ENCODE measurements at regions not wholly inside any gene's neighbourhood (a gene's known extent, or its start where the extent isn't known, plus 50 kb on each side); places are given as distances from the start of the nearest gene placed in this dataset.

DNA sequence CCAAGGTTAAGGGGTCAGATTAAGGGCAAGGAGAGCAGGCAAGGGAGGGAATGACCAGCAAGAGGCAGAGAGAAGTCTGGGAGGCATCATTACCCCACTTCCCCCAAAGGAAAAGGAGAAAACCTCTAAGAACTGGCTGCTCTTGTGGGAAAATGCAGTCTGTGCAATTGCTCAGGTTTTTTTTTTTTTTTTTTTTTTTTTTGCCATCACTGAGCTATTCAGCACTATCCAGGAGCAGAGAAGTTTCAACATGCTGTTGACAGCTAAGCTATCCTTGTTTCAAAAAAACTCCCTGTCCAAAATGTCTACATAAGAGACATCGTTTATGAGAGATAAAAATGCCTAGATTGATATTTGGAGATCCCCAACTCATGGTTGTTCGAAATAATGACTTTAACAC lies 345.4 kb downstream of the TDRD15 start:
- Histone ChIP-seq H3K4me3 (no peak overlapping the region), H3K4me1 (peaks cover 0 to 9% (median 0%) of the 10 kb centered on the region in 4 donors), H3K36me3 (no peaks in the 10 kb centered on the region), H3K9me3 (no peaks in the 10 kb centered on the region), H3K27ac (no peak overlapping the region), H3K27me3 (no peaks in the 10 kb centered on the region)
- WGBS, 5 donors = 55 to 69% (median 67%) methylated on average over 2 of the region's 2 CpGs
- intact Hi-C loops (cut with DNase I; ENCODE audit: low total_unique reads) = no loop called here
- no peak for DNase-seq
- TF ChIP-seq EP300 (IDR thresholded peaks at IDR 0.05) = no peak
- no peak for TF ChIP-seq POLR2AphosphoS5 (IDR thresholded peaks at IDR 0.05)
- TF ChIP-seq, protein P1, sequence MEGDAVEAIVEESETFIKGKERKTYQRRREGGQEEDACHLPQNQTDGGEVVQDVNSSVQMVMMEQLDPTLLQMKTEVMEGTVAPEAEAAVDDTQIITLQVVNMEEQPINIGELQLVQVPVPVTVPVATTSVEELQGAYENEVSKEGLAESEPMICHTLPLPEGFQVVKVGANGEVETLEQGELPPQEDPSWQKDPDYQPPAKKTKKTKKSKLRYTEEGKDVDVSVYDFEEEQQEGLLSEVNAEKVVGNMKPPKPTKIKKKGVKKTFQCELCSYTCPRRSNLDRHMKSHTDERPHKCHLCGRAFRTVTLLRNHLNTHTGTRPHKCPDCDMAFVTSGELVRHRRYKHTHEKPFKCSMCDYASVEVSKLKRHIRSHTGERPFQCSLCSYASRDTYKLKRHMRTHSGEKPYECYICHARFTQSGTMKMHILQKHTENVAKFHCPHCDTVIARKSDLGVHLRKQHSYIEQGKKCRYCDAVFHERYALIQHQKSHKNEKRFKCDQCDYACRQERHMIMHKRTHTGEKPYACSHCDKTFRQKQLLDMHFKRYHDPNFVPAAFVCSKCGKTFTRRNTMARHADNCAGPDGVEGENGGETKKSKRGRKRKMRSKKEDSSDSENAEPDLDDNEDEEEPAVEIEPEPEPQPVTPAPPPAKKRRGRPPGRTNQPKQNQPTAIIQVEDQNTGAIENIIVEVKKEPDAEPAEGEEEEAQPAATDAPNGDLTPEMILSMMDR (IDR thresholded peaks at IDR 0.05) = no peak
- no peak for TF ChIP-seq POLR2A (IDR thresholded peaks at IDR 0.05)

DNA sequence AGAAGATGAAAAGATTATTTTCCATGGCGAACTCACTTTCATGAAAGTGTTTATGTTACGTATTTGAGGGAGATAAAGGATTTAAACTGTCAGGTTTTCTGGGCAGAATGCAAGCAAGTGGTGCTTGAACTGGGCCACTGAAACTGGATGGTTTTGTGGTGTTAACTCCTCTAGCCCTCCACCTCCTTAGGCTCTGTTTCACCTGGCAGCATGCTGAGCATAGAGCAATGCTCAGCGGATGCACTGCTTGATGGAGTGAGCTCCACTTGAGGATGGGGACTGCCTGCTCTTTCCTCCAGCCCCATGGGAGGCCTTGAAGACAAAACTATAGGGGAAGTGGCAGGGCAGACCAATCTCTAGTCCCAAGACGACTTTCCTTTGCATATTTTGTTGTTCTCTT lies 345.8 kb downstream of the TDRD15 start:
- TF ChIP-seq, protein P1 (IDR thresholded peaks at IDR 0.05) = no peak
- no peak for TF ChIP-seq POLR2A (IDR thresholded peaks at IDR 0.05)
- TF ChIP-seq EP300 (IDR thresholded peaks at IDR 0.05) = no peak
- no peak for TF ChIP-seq POLR2AphosphoS5 (IDR thresholded peaks at IDR 0.05)
- H3K4me1 ChIP-seq = peaks cover 0 to 9% (median 0%) of the 10 kb centered on the region in 4 donors
- no peaks in the 10 kb centered on the region for H3K27me3 ChIP-seq
- H3K9me3 ChIP-seq = no peaks in the 10 kb centered on the region
- no peak overlapping the region for H3K4me3 ChIP-seq
- intact Hi-C loops (cut with DNase I; ENCODE audit: low total_unique reads) = no loop called here
- H3K27ac ChIP-seq = no peak overlapping the region
- 62 to 76% (median 67%) methylated on average over 4 of the region's 4 CpGs for WGBS, 5 donors
- DNase-seq = no peak
- no peaks in the 10 kb centered on the region for H3K36me3 ChIP-seq

DNA sequence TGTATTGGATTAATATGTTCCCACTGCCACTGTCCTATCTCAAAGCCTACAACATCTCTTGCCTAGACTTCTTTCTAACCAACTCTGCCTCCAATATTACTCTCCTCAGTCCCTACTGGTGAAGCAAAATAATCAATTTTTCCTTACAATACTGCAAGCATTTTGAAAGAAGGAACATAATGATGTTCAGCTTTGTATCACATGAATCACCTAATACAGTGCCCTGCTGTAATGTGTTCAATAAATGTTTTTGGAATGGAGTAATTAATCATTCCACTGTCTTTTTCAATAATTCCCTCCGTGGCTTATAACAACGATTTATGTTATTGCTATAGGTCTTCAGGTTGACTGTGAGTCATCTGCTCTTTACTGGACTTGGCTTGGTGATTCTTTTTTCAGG lies 356.4 kb downstream of the TDRD15 start:
- Histone ChIP-seq H3K4me1 (no peaks in the 10 kb centered on the region), H3K27ac (no peak overlapping the region), H3K27me3 (no peaks in the 10 kb centered on the region), H3K9me3 (peaks cover 0 to 5% (median 0%) of the 10 kb centered on the region in 4 donors), H3K36me3 (no peaks in the 10 kb centered on the region), H3K4me3 (no peak overlapping the region)
- WGBS, 5 donors = 69 to 81% (median 70%) methylated on average over 2 of the region's 2 CpGs
- DNase-seq = no peak
- TF ChIP-seq EP300 (IDR thresholded peaks at IDR 0.05) (no peak), POLR2A (IDR thresholded peaks at IDR 0.05) (no peak), POLR2AphosphoS5 (IDR thresholded peaks at IDR 0.05) (no peak)
- TF ChIP-seq, protein P1 (IDR thresholded peaks at IDR 0.05) = no peak
- intact Hi-C loops (cut with DNase I; ENCODE audit: low total_unique reads) = no loop called here

DNA sequence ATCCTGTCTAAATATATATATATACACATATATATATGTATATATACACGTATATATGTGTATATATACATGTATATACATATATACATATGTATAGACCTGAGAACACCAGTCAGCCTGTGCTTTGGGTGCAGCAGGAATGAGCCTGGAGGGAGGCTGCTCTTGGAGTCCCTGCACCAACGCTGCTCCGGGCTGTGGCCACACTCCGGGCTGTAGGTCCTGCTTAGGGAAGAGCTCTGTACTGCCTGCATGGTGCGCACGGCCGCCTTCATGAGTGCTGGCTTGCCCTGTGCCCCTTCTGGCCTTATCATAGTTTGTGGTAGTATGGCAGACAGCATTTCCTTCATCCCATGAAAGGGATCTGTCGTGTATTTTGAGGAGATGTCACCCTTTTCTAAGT lies 360.9 kb downstream of the TDRD15 start:
- no peaks in the 10 kb centered on the region for H3K36me3 ChIP-seq
- DNase-seq = no peak
- H3K27me3 ChIP-seq = no peaks in the 10 kb centered on the region
- 79 to 86% (median 81%) methylated on average over 8 of the region's 8 CpGs for WGBS, 5 donors
- TF ChIP-seq POLR2AphosphoS5 (IDR thresholded peaks at IDR 0.05) (no peak), EP300 (IDR thresholded peaks at IDR 0.05) (no peak), POLR2A (IDR thresholded peaks at IDR 0.05) (no peak)
- TF ChIP-seq, protein P1 (IDR thresholded peaks at IDR 0.05) = no peak
- H3K9me3 ChIP-seq = peaks cover 0 to 16% (median 4%) of the 10 kb centered on the region in 4 donors
- H3K4me1 ChIP-seq = no peaks in the 10 kb centered on the region
- intact Hi-C loops (cut with DNase I; ENCODE audit: low total_unique reads) = no loop called here
- no peak overlapping the region for H3K27ac ChIP-seq
- no peak overlapping the region for H3K4me3 ChIP-seq
